SK-N-SH treated with all-trans-retinoic acid at 6 μM for 48 hours (cell line): ENCODE measurements at regions not wholly inside any gene's neighbourhood (a gene's known extent, or its start where the extent isn't known, plus 50 kb on each side); places are given as distances from the start of the nearest gene placed in this dataset.

Experiments
- CSDC2 ChIP-seq: fragments of 250-450 bp; sonication (Bioruptor Pico); IDR thresholded peaks from 2 replicates; pipeline ENCODE4 v1.5.0; 2020; ENCODE audit warnings: mild to moderate bottlenecking, moderate library complexity
- GLIS3 ChIP-seq: fragments of 250-450 bp; sonication (Bioruptor Pico); IDR thresholded peaks from 2 replicates; pipeline ENCODE4 v1.5.0; 2020; ENCODE audit warnings: mild to moderate bottlenecking, moderate library complexity
- TOX ChIP-seq: fragments of 250-450 bp; sonication (Bioruptor Pico); IDR thresholded peaks from 2 replicates; pipeline ENCODE4 v1.8.0; 2021; ENCODE audit warnings: mild to moderate bottlenecking, moderate library complexity, borderline replicate concordance
- TF ChIP-seq, protein P1 (sequence below): fragments of 250-450 bp; sonication (Bioruptor Pico); IDR thresholded peaks from 2 replicates; pipeline ENCODE4 v1.5.1; 2020; ENCODE audit warnings: low read depth, mild to moderate bottlenecking, moderate library complexity
- TF ChIP-seq, protein P2 (sequence below): fragments of 250-450 bp; sonication (Bioruptor Pico); IDR thresholded peaks from 2 replicates; pipeline ENCODE4 v1.8.0; 2020; ENCODE audit warnings: mild to moderate bottlenecking, moderate library complexity, borderline replicate concordance

DNA sequence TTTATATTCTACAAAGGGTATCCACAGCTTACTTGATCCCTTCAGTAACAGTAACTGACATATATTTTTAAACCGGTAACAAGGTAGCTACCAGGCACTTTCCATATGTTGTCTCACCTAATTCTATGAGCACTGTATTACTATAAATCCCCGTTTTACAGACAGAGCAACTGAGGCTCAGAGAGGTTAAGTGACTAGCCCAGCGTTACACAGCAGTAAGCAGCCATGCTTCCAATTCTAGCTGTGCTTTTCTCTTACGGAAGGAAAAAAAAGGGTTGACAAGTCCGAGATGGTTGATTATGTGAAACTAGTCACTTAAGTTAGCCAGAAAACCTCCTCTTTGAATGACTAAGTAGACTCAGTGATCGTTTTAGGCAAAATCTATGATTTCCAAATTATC, 187.3 kb upstream of the LHX5 start:
- no peak for TF ChIP-seq CSDC2 (CRISPR knock-in tag)
- TF ChIP-seq, protein P1, sequence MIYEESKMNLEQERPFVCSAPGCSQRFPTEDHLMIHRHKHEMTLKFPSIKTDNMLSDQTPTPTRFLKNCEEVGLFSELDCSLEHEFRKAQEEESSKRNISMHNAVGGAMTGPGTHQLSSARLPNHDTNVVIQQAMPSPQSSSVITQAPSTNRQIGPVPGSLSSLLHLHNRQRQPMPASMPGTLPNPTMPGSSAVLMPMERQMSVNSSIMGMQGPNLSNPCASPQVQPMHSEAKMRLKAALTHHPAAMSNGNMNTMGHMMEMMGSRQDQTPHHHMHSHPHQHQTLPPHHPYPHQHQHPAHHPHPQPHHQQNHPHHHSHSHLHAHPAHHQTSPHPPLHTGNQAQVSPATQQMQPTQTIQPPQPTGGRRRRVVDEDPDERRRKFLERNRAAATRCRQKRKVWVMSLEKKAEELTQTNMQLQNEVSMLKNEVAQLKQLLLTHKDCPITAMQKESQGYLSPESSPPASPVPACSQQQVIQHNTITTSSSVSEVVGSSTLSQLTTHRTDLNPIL (CRISPR knock-in tag): no peak
- TF ChIP-seq, protein P2, sequence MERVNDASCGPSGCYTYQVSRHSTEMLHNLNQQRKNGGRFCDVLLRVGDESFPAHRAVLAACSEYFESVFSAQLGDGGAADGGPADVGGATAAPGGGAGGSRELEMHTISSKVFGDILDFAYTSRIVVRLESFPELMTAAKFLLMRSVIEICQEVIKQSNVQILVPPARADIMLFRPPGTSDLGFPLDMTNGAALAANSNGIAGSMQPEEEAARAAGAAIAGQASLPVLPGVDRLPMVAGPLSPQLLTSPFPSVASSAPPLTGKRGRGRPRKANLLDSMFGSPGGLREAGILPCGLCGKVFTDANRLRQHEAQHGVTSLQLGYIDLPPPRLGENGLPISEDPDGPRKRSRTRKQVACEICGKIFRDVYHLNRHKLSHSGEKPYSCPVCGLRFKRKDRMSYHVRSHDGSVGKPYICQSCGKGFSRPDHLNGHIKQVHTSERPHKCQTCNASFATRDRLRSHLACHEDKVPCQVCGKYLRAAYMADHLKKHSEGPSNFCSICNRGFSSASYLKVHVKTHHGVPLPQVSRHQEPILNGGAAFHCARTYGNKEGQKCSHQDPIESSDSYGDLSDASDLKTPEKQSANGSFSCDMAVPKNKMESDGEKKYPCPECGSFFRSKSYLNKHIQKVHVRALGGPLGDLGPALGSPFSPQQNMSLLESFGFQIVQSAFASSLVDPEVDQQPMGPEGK (CRISPR knock-in tag): no peak
- TF ChIP-seq GLIS3: no peak
- no peak for TF ChIP-seq TOX (CRISPR knock-in tag)
